OCI-LY3 (cell line): ENCODE measurements at regions not wholly inside any gene's neighbourhood (a gene's known extent, or its start where the extent isn't known, plus 50 kb on each side); places are given as distances from the start of the nearest gene placed in this dataset.

Experiments
- H2AFZ ChIP-seq: fragments of 200-600, 300-600 bp; shearing (Covaris generic); 2 replicates; pipeline ENCODE4 v1.6.0; 2014; ENCODE audit warnings: antibody characterized with exemption, low read depth, low read length
- H3K27ac ChIP-seq: fragments of 200-600, 300-600 bp; sonication (generic); 2 replicates; pipeline ENCODE4 v1.5.1; 2014; ENCODE audit warnings: mild to moderate bottlenecking, low read length, moderate library complexity, mixed read lengths
- H3K27me3 ChIP-seq: fragments of 200-600, 300-600 bp; sonication (generic); 2 replicates; pipeline ENCODE4 v1.6.1; 2014; ENCODE audit warnings: low read depth, low read length, mixed read lengths
- H3K36me3 ChIP-seq: fragments of 200-600, 300-600 bp; sonication (generic); replicated peaks from 2 replicates; pipeline ENCODE3; 2014; ENCODE audit warnings: low read depth, low read length, mixed read lengths
- H3K4me1 ChIP-seq: fragments of 300-600, 200-600 bp; sonication (generic); 2 replicates; pipeline ENCODE4 v1.6.1; 2014; ENCODE audit warnings: low read length, mixed read lengths
- H3K4me2 ChIP-seq: fragments of 200-600, 300-600 bp; sonication (generic); 2 replicates; pipeline ENCODE4 v1.6.1; 2014; ENCODE audit warnings: low read length, mixed read lengths
- H3K4me3 ChIP-seq: fragments of 300-600, 200-600 bp; sonication (generic); 2 replicates; pipeline ENCODE4 v1.5.1; 2014; ENCODE audit warnings: antibody characterized with exemption, mild to moderate bottlenecking, low read length, moderate library complexity
- H3K79me2 ChIP-seq: fragments of 300-600, 200-600 bp; shearing (Covaris generic); 2 replicates; pipeline ENCODE4 v1.6.1; 2014; ENCODE audit warnings: mild to moderate bottlenecking, low read length, mixed read lengths
- H3K9ac ChIP-seq: fragments of 300-600, 200-600 bp; shearing (Covaris generic); 2 replicates; pipeline ENCODE4 v1.6.0; 2014; ENCODE audit warnings: mild to moderate bottlenecking, low read length, moderate library complexity
- H3K9me3 ChIP-seq: fragments of 200-600, 300-600 bp; shearing (Covaris generic); 2 replicates; pipeline ENCODE4 v1.6.1; 2014; ENCODE audit warnings: low read length, mixed read lengths; ENCODE audit not compliant: insufficient read depth
- H4K20me1 ChIP-seq: fragments of 200-600, 300-600 bp; sonication (generic); 2 replicates; pipeline ENCODE4 v1.6.1; 2016; ENCODE audit warnings: low read length, mixed read lengths; ENCODE audit not compliant: insufficient read depth
- CTCF ChIP-seq: fragments of 200-600, 300-600 bp; sonication (generic); IDR thresholded peaks from 2 replicates; pipeline ENCODE4 v1.5.1; 2014; ENCODE audit warnings: antibody characterized with exemption, low read length, low read depth
- EZH2phosphoT487 ChIP-seq: fragments of 200-600 bp; shearing (Covaris generic); IDR thresholded peaks from 2 replicates; pipeline ENCODE4 v1.6.1; 2018; ENCODE audit warnings: antibody characterized with exemption, mixed run types, low read depth

GRCh38 chr6:115411756-115412155 is 648.9 kb downstream of the FRK start:
- TF ChIP-seq EZH2phosphoT487 (no peak), CTCF (no peak)

GRCh38 chr6:115404446-115404845 is 656.2 kb downstream of the FRK start:
- Histone ChIP-seq H3K79me2 (no peaks in the 10 kb centered on the region), H4K20me1 (no peaks in the 10 kb centered on the region), H3K27me3 (no peaks in the 10 kb centered on the region), H3K27ac (no peak overlapping the region), H3K9me3 (no peaks in the 10 kb centered on the region), H3K4me2 (no peak overlapping the region), H3K36me3 (no peaks in the 10 kb centered on the region), H2AFZ (no peak overlapping the region), H3K4me3 (no peak overlapping the region), H3K9ac (no peak overlapping the region), H3K4me1 (no peaks in the 10 kb centered on the region)
- TF ChIP-seq CTCF: no peak
- TF ChIP-seq EZH2phosphoT487: no peak

More at GRCh38 chr6:115411756-115412155, 648.9 kb downstream of the FRK start:
- no peak overlapping the region for H3K4me3 ChIP-seq
- H3K9ac ChIP-seq: no peak overlapping the region
- H3K27ac ChIP-seq: no peak overlapping the region
- H3K4me2 ChIP-seq: no peak overlapping the region
- H3K4me1 ChIP-seq: no peaks in the 10 kb centered on the region
- no peaks in the 10 kb centered on the region for H4K20me1 ChIP-seq
- no peak overlapping the region for H2AFZ ChIP-seq
- H3K36me3 ChIP-seq: no peaks in the 10 kb centered on the region
- no peaks in the 10 kb centered on the region for H3K79me2 ChIP-seq
- no peaks in the 10 kb centered on the region for H3K9me3 ChIP-seq
- no peaks in the 10 kb centered on the region for H3K27me3 ChIP-seq

- no peak overlapping the region for H3K9ac ChIP-seq
- no peak for TF ChIP-seq EZH2phosphoT487
Observed at GRCh38 chr6:115398607-115399006, 662.1 kb downstream of the FRK start.

GRCh38 chr6:115396112-115396906 is 664.4 kb downstream of the FRK start:
- no peaks in the 10 kb centered on the region for H3K4me1 ChIP-seq
- H3K9me3 ChIP-seq: no peaks in the 10 kb centered on the region
- no peak overlapping the region for H3K27ac ChIP-seq
- no peaks in the 10 kb centered on the region for H4K20me1 ChIP-seq
- no peak for TF ChIP-seq EZH2phosphoT487
- TF ChIP-seq CTCF: no peak
- H3K27me3 ChIP-seq: no peaks in the 10 kb centered on the region
- H2AFZ ChIP-seq: no peak overlapping the region
- no peaks in the 10 kb centered on the region for H3K36me3 ChIP-seq
- H3K9ac ChIP-seq: no peak overlapping the region
- H3K79me2 ChIP-seq: no peaks in the 10 kb centered on the region
- no peak overlapping the region for H3K4me3 ChIP-seq
- H3K4me2 ChIP-seq: no peak overlapping the region

More at GRCh38 chr6:115398607-115399006, 662.1 kb downstream of the FRK start:
- Histone ChIP-seq H3K79me2 (no peaks in the 10 kb centered on the region), H3K36me3 (no peaks in the 10 kb centered on the region), H3K27me3 (no peaks in the 10 kb centered on the region), H3K4me2 (no peak overlapping the region), H2AFZ (no peak overlapping the region), H4K20me1 (no peaks in the 10 kb centered on the region), H3K9me3 (no peaks in the 10 kb centered on the region), H3K4me3 (no peak overlapping the region), H3K27ac (no peak overlapping the region), H3K4me1 (no peaks in the 10 kb centered on the region)
